Activated naive CD4-positive, alpha-beta T cell (primary cell): ENCODE measurements at regions not wholly inside any gene's neighbourhood (a gene's known extent, or its start where the extent isn't known, plus 50 kb on each side); places are given as distances from the start of the nearest gene placed in this dataset.

Source experiments
- DNase-seq, 4 experiments: peaks; one replicate each; lab custom pipeline; 2025; lab: John Stamatoyannopoulos, UW

DNA sequence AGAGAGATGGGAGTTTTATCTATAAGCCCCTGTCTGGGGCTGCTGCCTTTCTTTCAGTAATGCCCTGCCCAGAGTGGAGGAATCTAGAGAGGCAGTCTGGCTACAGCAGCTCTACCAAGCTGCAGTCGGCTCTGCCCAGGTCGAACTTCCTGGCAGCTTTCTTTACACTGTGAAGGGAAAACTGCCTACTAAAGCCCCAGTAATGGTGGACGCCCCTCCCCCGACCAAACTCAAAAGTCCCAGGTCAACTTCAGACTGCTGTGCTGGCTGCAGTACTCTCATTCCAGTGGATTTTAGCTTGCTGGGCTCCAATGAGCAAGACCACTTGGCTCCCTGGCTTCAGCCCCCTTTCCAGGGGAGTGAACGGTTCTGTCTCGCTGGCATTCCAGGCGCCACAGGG lies 65.9 kb upstream of the RARB start:
- no peak for DNase-seq

DNA sequence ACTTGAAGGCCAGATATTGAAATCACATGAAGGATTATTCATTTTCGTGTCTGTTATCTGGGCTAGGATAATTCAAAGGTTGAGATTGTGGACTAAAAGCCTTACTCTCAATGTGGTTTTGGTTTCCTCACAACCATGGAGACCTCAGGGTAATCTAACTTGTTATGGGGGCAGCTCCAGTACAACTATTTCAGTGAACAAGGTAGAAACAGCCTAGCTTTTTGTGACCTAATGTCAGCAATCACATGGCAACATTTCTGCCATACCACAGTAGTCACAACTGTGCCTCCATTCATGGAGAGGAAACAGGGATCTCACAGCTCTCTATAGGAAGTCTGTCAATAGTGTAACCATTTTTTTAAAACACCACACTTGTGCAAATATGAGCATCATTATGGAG lies 62.4 kb upstream of the RARB start:
- DNase-seq: no peak

DNA sequence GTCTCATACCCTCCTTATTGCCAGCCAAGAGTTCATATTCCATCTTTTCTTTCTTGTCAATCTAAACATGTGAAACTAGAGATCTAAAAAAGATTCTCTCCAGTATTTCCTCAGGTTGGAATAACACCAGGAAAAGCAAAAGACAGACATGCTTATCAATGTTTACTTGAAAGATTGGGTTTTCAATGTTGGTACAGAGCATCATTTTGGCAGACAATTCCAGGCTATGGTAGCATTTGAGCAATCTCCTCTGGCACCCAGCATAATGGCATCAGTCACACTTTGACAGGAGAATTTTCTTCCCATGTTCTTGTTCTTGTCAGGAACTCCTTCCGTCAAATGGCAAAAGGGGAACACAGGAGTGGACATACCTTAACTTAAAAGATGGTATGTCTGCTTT lies 61.0 kb upstream of the RARB start:
- DNase-seq: no peak

GRCh38 chr3:25372167-25372566 lies 55.9 kb upstream of the RARB start:
- DNase-seq: no peak

- no peak for DNase-seq
Observed at GRCh38 chr3:25376340-25376739, 51.7 kb upstream of the RARB start.

DNA sequence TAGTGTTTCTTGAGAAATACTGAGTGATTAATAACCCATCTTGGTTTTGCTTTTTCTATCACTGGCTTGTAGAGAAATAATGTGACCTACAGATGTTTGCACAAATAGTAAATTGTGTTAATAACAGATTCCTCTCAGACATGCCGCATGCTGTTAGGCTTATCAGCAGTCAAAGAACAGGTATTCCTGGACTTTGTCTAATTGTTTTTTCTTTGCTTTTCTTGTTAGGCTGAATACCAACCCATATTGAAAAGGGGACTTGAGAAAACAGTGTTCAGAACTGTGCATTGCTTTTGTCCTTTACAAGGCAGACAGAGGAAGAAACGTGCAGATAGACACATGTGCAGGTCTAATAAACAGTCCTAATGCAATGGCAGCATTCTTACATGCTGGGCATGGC lies 51.0 kb upstream of the RARB start:
- DNase-seq: no peak
